Kidney (tissue), 13 donors: ENCODE measurements at regions not wholly inside any gene's neighbourhood (a gene's known extent, or its start where the extent isn't known, plus 50 kb on each side); places are given as distances from the start of the nearest gene placed in this dataset.

Experiments used
- DNase-seq, 5 donors: peaks; one replicate each; pipeline ENCODE4 v3.0.0-alpha.2; 2013 to 2020
- FAIRE-seq: peaks from 2 replicates; lab custom pipeline; 2012; peaks lifted over from hg19 to GRCh38; lab: Jason Lieb, UNC
- H3K27ac ChIP-seq, 2 donors: one replicate each; pipeline ENCODE4 v1.7.0; 2013; ENCODE audit warnings: low read depth in 2 of 2, low read length in 2 of 2, inconsistent platforms in 1 of 2
- H3K27me3 ChIP-seq: one replicate; pipeline ENCODE4 v1.7.1; 2013; ENCODE audit warnings: low read length, inconsistent platforms; ENCODE audit not compliant: control insufficient read depth, insufficient read depth
- H3K36me3 ChIP-seq, 3 donors: one replicate each; pipeline versions ENCODE4 v1.7.0 to v1.7.1; 2013; ENCODE audit warnings: low read length in 3 of 3, control low read depth in 1 of 3, inconsistent platforms in 1 of 3; ENCODE audit not compliant: insufficient read depth in 3 of 3, control insufficient read depth in 2 of 3
- H3K4me1 ChIP-seq, 3 donors: one replicate each; pipeline versions ENCODE4 v1.7.0 to v1.7.1; 2013; ENCODE audit warnings: low read length in 3 of 3, inconsistent platforms in 1 of 3, low read depth in 1 of 3; ENCODE audit not compliant: control insufficient read depth in 2 of 3, insufficient read depth in 2 of 3
- H3K4me3 ChIP-seq, 3 donors: one replicate each; pipeline versions ENCODE4 v1.7.0 to v1.8.1; 2013; ENCODE audit warnings: low read length in 3 of 3, control low read depth in 1 of 3, inconsistent platforms in 1 of 3
- H3K9ac ChIP-seq, 3 donors: one replicate each; pipeline versions ENCODE4 v1.7.0 to v1.7.1; 2013; ENCODE audit warnings: low read length in 3 of 3, control low read depth in 1 of 3, inconsistent platforms in 1 of 3
- H3K9me3 ChIP-seq, 3 donors: one replicate each; pipeline versions ENCODE4 v1.7.0 to v1.7.1; 2013; ENCODE audit warnings: low read length in 3 of 3, control low read depth in 1 of 3, inconsistent platforms in 1 of 3; ENCODE audit not compliant: control insufficient read depth in 2 of 3, insufficient read depth in 1 of 3
- CTCF ChIP-seq: IDR thresholded peaks from 3 replicates; pipeline ENCODE4 v1.5.1; 2012; ENCODE audit warnings: mild to moderate bottlenecking, moderate library complexity, borderline replicate concordance; ENCODE audit not compliant: insufficient read depth; ENCODE audit errors: extremely low read depth
- intact Hi-C: fragments of 100-400 bp; cut with DNase I; formaldehyde crosslinking; loops from one replicate; pipeline ENCODE4 v1.11.1; 2022
- donor health status: control.
- donor health status: control.
- donor health status: control.
- donor health status: control.
- donor health status: control.
- donor health status: DM: yes; HTN: yes; CAD: no.
- donor health status: Normal renal cell carcinoma (clear cell type).

GRCh38 chr12:19665121-19665900 is 226.0 kb downstream of the AEBP2 start:
- TF ChIP-seq CTCF, result no peak
- no peak overlapping the region for H3K4me3 ChIP-seq
- H3K9ac ChIP-seq, result no peak overlapping the region
- FAIRE-seq (no peak), DNase-seq (no peak)
- intact Hi-C loops, result no loop called here
- no peaks in the 10 kb centered on the region for H3K27me3 ChIP-seq
- no peaks in the 10 kb centered on the region for H3K36me3 ChIP-seq
- H3K9me3 ChIP-seq, result no peaks in the 10 kb centered on the region
- H3K4me1 ChIP-seq, result no peaks in the 10 kb centered on the region
- no peak overlapping the region for H3K27ac ChIP-seq

- Histone ChIP-seq H3K4me1 (no peaks in the 10 kb centered on the region), H3K4me3 (no peak overlapping the region), H3K27ac (no peak overlapping the region), H3K27me3 (no peaks in the 10 kb centered on the region), H3K9ac (no peak overlapping the region), H3K9me3 (no peaks in the 10 kb centered on the region), H3K36me3 (no peaks in the 10 kb centered on the region)
- intact Hi-C loops, result no loop called here
- no peak for DNase-seq
- no peak for FAIRE-seq
- no peak for TF ChIP-seq CTCF
Measured at GRCh38 chr12:19666070-19666469, 226.8 kb downstream of the AEBP2 start.

DNA sequence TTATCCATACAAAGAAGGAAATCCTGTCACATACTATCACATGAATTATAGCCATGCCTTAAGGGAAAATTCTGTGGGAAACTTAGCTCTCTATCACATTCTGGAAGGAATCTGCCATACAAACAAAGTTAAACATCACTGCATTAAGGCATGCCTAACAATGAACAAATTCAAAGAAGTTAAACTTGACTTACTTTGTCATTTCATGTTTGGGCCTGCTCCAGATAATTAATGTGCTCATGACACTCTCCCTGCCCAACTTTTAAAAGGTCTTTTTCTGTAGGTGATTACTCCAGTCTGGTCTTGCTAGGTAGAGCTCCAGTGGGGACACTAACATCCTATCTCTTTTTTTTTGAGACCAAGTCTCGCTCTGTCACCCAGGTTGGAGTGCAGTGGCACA is 230.5 kb downstream of the AEBP2 start:
- DNase-seq (no peak), FAIRE-seq (no peak)
- TF ChIP-seq CTCF, result no peak
- Histone ChIP-seq H3K36me3 (no peaks in the 10 kb centered on the region), H3K27ac (no peak overlapping the region), H3K27me3 (no peaks in the 10 kb centered on the region), H3K4me3 (no peak overlapping the region), H3K4me1 (no peaks in the 10 kb centered on the region), H3K9me3 (no peaks in the 10 kb centered on the region), H3K9ac (no peak overlapping the region)
- intact Hi-C loops, result no loop called here

DNA sequence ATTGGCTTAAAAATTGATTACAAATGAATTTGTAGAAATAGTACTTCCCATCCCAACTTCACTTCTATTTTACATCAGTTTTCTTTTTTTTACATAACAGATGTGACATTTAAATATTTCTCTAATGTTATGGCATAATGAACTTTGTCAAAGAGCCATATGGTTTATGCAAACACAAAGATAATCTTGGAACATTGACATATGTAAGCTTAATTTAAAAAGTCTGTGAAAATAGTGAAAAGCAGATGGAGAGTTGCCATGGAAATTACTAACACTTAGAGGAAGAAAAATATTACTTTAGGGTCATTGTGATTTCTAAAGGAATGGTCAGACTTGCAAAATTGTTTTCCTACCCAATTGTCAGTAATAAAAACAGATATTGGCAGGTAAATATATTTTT is 232.4 kb downstream of the AEBP2 start:
- FAIRE-seq (no peak), DNase-seq (peak in 1 of 5 donors; percentile 50)
- H3K9ac ChIP-seq, result no peak overlapping the region
- intact Hi-C loops, result no loop called here
- H3K27me3 ChIP-seq, result no peaks in the 10 kb centered on the region
- no peak overlapping the region for H3K4me3 ChIP-seq
- no peaks in the 10 kb centered on the region for H3K36me3 ChIP-seq
- no peak for TF ChIP-seq CTCF
- H3K27ac ChIP-seq, result no peak overlapping the region
- H3K4me1 ChIP-seq, result no peaks in the 10 kb centered on the region
- no peaks in the 10 kb centered on the region for H3K9me3 ChIP-seq
